Breast epithelium (tissue), 4 donors: ENCODE measurements at regions not wholly inside any gene's neighbourhood (a gene's known extent, or its start where the extent isn't known, plus 50 kb on each side); places are given as distances from the start of the nearest gene placed in this dataset.

Experiments
- DNase-seq, 2 donors: peaks; one replicate each; pipeline ENCODE4 v3.0.0-alpha.2; 2019; ENCODE audit warnings: low spot score in 2 of 2
- H3K27ac ChIP-seq, 2 donors: fragments of 200-600 bp; sonication (generic) in 1 of 2; one replicate each; pipeline ENCODE4 v1.5.1; 2016 to 2019; ENCODE audit warnings: mild to moderate bottlenecking in 1 of 2
- H3K27me3 ChIP-seq, 2 donors: fragments of 200-600 bp; sonication (generic) in 1 of 2; one replicate each; pipeline versions ENCODE4 v1.5.1 to v1.6.0; 2017 to 2019; ENCODE audit warnings: control low read depth in 1 of 2, mild to moderate bottlenecking in 1 of 2
- H3K36me3 ChIP-seq: fragments of 200-600 bp; one replicate; pipeline ENCODE4 v1.5.1; 2019
- H3K4me1 ChIP-seq, 2 donors: fragments of 200-600 bp; sonication (generic); one replicate each; pipeline ENCODE4 v1.5.1; 2016 to 2019; ENCODE audit warnings: control low read depth in 1 of 2
- H3K4me3 ChIP-seq, 3 donors: fragments of 200-600 bp; sonication (generic); 1 replicate in 2 of 3; 2 replicates in 1 of 3; pipeline ENCODE4 v1.5.1; 2016 to 2019; ENCODE audit warnings: mild to moderate bottlenecking in 3 of 3, moderate library complexity in 2 of 3
- H3K9me3 ChIP-seq, 2 donors: fragments of 200-600 bp; sonication (generic) in 1 of 2; one replicate each; pipeline ENCODE4 v1.5.1; 2016 to 2019; ENCODE audit warnings: control low read depth in 1 of 2
- CTCF ChIP-seq, 3 donors: fragments of 450-650 bp; IDR thresholded peaks; one replicate each; pipeline ENCODE4 v1.5.1; 2016 to 2017; ENCODE audit warnings: antibody characterized with exemption in 3 of 3, mild to moderate bottlenecking in 3 of 3, moderate library complexity in 3 of 3
- POLR2A ChIP-seq: fragments of 450-650 bp; IDR thresholded peaks from one replicate; pipeline ENCODE4 v1.6.1; 2016; ENCODE audit warnings: antibody characterized with exemption, mild to moderate bottlenecking, moderate library complexity
- POLR2AphosphoS5 ChIP-seq, 3 donors: sonication (generic); formaldehyde crosslinking; IDR thresholded peaks; one replicate each; pipeline ENCODE4 v1.6.1; 2017; ENCODE audit warnings: antibody characterized with exemption in 3 of 3
- intact Hi-C: fragments of 100-400 bp; cut with DNase I; formaldehyde crosslinking; loops from one replicate; pipeline ENCODE4 v1.15.1; 2023; ENCODE audit warnings: low total_unique reads

GRCh38 chr2:16339206-16339605 lies 326.4 kb downstream of the CYRIA start:
- TF ChIP-seq POLR2AphosphoS5 (IDR thresholded peaks at IDR 0.05) (no peak), CTCF (IDR thresholded peaks at IDR 0.05) (no peak), POLR2A (no peak)
- Histone ChIP-seq H3K36me3 (no peaks in the 10 kb centered on the region), H3K9me3 (peaks cover 0 to 8% of the 10 kb centered on the region in 2 donors), H3K4me1 (no peaks in the 10 kb centered on the region), H3K27me3 (peaks cover 0 to 4% of the 10 kb centered on the region in 2 donors), H3K27ac (no peak overlapping the region), H3K4me3 (no peak overlapping the region)
- no peak for DNase-seq
- intact Hi-C loops = no loop called here

DNA sequence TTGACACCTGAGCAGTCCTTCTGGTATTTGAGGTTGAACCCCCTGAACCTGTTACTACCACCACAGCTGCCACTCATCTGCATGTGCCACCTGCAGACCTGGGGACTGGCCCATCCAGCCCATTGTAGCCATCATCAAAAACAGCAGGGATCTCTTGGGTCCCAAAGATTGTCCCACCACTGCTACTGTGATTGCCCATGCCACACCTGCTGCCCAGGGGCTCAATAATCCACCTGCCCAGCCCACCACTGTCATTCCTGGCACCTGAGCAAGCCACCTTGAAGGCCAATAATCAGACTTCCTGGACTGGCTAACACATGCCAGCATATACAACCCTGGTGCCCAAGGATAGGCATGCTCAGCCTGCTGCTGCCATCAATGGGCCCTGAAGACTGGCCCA lies 327.6 kb downstream of the CYRIA start:
- Histone ChIP-seq H3K27ac (no peak overlapping the region), H3K36me3 (no peaks in the 10 kb centered on the region), H3K9me3 (peaks cover 0 to 8% of the 10 kb centered on the region in 2 donors), H3K27me3 (peaks cover 0 to 4% of the 10 kb centered on the region in 2 donors), H3K4me1 (no peaks in the 10 kb centered on the region), H3K4me3 (no peak overlapping the region)
- no peak for TF ChIP-seq CTCF (IDR thresholded peaks at IDR 0.05)
- intact Hi-C loops = no loop called here
- no peak for DNase-seq

- H3K27me3 ChIP-seq = peaks cover 0 to 4% of the 10 kb centered on the region in 2 donors
- no peaks in the 10 kb centered on the region for H3K36me3 ChIP-seq
These were observed 328.7 kb downstream of the CYRIA start for GRCh38 chr2:16336916-16337315.

DNA sequence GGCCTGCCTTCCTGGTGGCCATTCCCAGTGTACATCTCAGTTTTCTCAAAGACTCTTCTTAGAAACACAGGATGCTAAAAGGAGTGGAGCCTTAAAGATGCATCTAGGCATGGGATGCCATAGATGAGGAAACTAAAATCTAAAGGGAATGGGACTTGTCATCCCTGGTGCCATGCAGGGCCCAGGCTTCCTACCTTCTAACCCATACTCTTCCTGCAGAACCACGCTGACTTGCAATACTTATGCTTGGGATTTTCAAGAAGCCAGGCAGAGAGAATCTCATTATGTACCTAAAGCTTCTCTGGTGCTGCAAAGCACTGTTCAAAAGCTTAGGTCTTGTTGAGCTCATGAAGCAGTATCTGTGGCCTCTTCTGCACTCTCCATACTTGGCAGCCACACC lies 329.1 kb downstream of the CYRIA start:
- peaks cover 0 to 4% of the 10 kb centered on the region in 2 donors for H3K27me3 ChIP-seq
- no peak overlapping the region for H3K27ac ChIP-seq
- intact Hi-C loops = no loop called here
- no peak for DNase-seq
- peaks cover 0 to 8% of the 10 kb centered on the region in 2 donors for H3K9me3 ChIP-seq
- no peak for TF ChIP-seq CTCF (IDR thresholded peaks at IDR 0.05)
- no peak for TF ChIP-seq POLR2A
- TF ChIP-seq POLR2AphosphoS5 (IDR thresholded peaks at IDR 0.05) = no peak
- no peaks in the 10 kb centered on the region for H3K4me1 ChIP-seq
- no peak overlapping the region for H3K4me3 ChIP-seq
- H3K36me3 ChIP-seq = no peaks in the 10 kb centered on the region

More at GRCh38 chr2:16336916-16337315, 328.7 kb downstream of the CYRIA start:
- no peak for DNase-seq
- Histone ChIP-seq H3K4me3 (no peak overlapping the region), H3K9me3 (peaks cover 0 to 8% of the 10 kb centered on the region in 2 donors), H3K27ac (no peak overlapping the region), H3K4me1 (no peaks in the 10 kb centered on the region)
- TF ChIP-seq POLR2AphosphoS5 (IDR thresholded peaks at IDR 0.05) (no peak), CTCF (IDR thresholded peaks at IDR 0.05) (no peak), POLR2A (no peak)
- intact Hi-C loops = no loop called here

GRCh38 chr2:16335947-16336346 lies 329.7 kb downstream of the CYRIA start:
- H3K27me3 ChIP-seq = peaks cover 0 to 4% of the 10 kb centered on the region in 2 donors
- peaks cover 0 to 8% of the 10 kb centered on the region in 2 donors for H3K9me3 ChIP-seq
- intact Hi-C loops = no loop called here
- no peak for DNase-seq
- TF ChIP-seq POLR2A (no peak), CTCF (IDR thresholded peaks at IDR 0.05) (no peak), POLR2AphosphoS5 (IDR thresholded peaks at IDR 0.05) (no peak)
- no peaks in the 10 kb centered on the region for H3K4me1 ChIP-seq
- no peak overlapping the region for H3K4me3 ChIP-seq
- H3K36me3 ChIP-seq = no peaks in the 10 kb centered on the region
- no peak overlapping the region for H3K27ac ChIP-seq
